SU-DHL-6 (cell line): ENCODE measurements at regions not wholly inside any gene's neighbourhood (a gene's known extent, or its start where the extent isn't known, plus 50 kb on each side); places are given as distances from the start of the nearest gene placed in this dataset.

Experiments used
- CTCF ChIP-seq: fragments of 200-600 bp; sonication (generic); IDR thresholded peaks from one replicate; pipeline ENCODE4 v1.5.1; 2017; ENCODE audit warnings: antibody characterized with exemption, mild to moderate bottlenecking, low read length, moderate library complexity; ENCODE audit not compliant: insufficient read depth, poor library complexity, severe bottlenecking
- EZH2phosphoT487 ChIP-seq: fragments of 200-600 bp; sonication (generic), shearing (Covaris generic); conservative IDR thresholded peaks from 2 replicates; pipeline ENCODE4 v1.6.1; 2018; ENCODE audit warnings: mild to moderate bottlenecking, antibody characterized with exemption, low read length, moderate library complexity, mixed read lengths

DNA sequence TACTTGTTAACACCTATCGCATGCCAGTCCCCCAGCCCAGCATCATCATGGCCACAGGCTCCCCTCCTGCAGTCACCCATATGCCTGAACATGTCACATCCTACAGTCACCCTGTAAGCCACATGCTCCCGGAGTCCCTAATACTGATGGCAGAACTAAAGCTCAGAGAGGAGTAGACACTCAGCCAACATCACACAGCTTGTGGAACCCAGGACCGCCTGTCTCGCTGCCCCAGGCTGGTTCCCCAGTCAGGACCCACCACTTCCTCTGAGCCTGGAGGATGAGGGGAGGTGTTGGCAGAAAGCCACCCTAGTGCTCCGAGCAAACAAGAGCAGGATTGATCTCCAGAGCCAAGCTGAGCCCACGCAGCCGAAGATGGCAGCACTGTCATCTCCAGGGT, 85.0 kb upstream of the MYL10 start:
- no peak for TF ChIP-seq CTCF
- TF ChIP-seq EZH2phosphoT487: no peak
